Gastroesophageal sphincter (tissue), 4 donors: ENCODE measurements at regions not wholly inside any gene's neighbourhood (a gene's known extent, or its start where the extent isn't known, plus 50 kb on each side); places are given as distances from the start of the nearest gene placed in this dataset.

Source experiments
- ATAC-seq: fragments of 150-250 bp; one replicate; pipeline ENCODE4 v1.9.1; 2016; ENCODE audit warnings: mild to moderate bottlenecking, moderate library complexity
- H3K27ac ChIP-seq, 4 donors: fragments of 200-600 bp; sonication (generic) in 3 of 4; 1 replicate in 3 of 4; 2 replicates in 1 of 4; pipeline ENCODE4 v1.5.1; 2016 to 2019
- H3K27me3 ChIP-seq: fragments of 200-600 bp; sonication (generic); one replicate; pipeline ENCODE4 v1.5.1; 2019
- H3K36me3 ChIP-seq, 2 donors: fragments of 200-600 bp; sonication (generic); one replicate each; pipeline ENCODE4 v1.5.1; 2019; ENCODE audit warnings: control low read depth in 1 of 2
- H3K4me1 ChIP-seq, 3 donors: fragments of 200-600 bp; sonication (generic); 1 replicate in 2 of 3; 2 replicates in 1 of 3; pipeline ENCODE4 v1.5.1; 2016 to 2019; ENCODE audit warnings: control low read depth in 2 of 3
- H3K4me3 ChIP-seq, 2 donors: fragments of 200-600 bp; sonication (generic); one replicate each; pipeline ENCODE4 v1.5.1; 2019; ENCODE audit warnings: mild to moderate bottlenecking in 1 of 2, moderate library complexity in 1 of 2
- H3K9me3 ChIP-seq, 3 donors: fragments of 200-600 bp; sonication (generic); one replicate each; pipeline ENCODE4 v1.5.1; 2017 to 2019; ENCODE audit warnings: control low read depth in 2 of 3
- CTCF ChIP-seq, 4 experiments: fragments of 200-600 bp in 2 of 4; fragments of 450-650 bp in 2 of 4; sonication (generic) in 1 of 4; IDR thresholded peaks; one replicate each; pipeline ENCODE4 v1.5.1; 2017 to 2019; ENCODE audit warnings: antibody characterized with exemption in 4 of 4, mild to moderate bottlenecking in 2 of 4, moderate library complexity in 2 of 4
- EP300 ChIP-seq: sonication (generic); formaldehyde crosslinking; IDR thresholded peaks from one replicate; pipeline ENCODE4 v1.6.1; 2017; ENCODE audit warnings: antibody characterized with exemption, mild to moderate bottlenecking
- POLR2A ChIP-seq, 2 donors: fragments of 450-650 bp; IDR thresholded peaks; one replicate each; pipeline ENCODE4 v1.6.1; 2017; ENCODE audit warnings: antibody characterized with exemption in 2 of 2, mild to moderate bottlenecking in 2 of 2, moderate library complexity in 1 of 2
- POLR2AphosphoS5 ChIP-seq: sonication (generic); formaldehyde crosslinking; IDR thresholded peaks from one replicate; pipeline ENCODE4 v1.6.1; 2017; ENCODE audit warnings: antibody characterized with exemption
- WGBS, 2 donors: methylation state at CpG; one replicate each; pipeline ENCODE4 v1.1.5; 2018; ENCODE audit warnings: low coverage in 1 of 2; 5-methylcytosine and 5-hydroxymethylcytosine counted together

- Histone ChIP-seq H3K27me3 (peaks cover 58% of the 10 kb centered on the region), H3K9me3 (peaks cover 0 to 6% (median 0%) of the 10 kb centered on the region in 3 donors), H3K36me3 (no peaks in the 10 kb centered on the region), H3K4me3 (no peak overlapping the region), H3K27ac (no peak overlapping the region), H3K4me1 (no peaks in the 10 kb centered on the region)
- 50 to 60% methylated on average over 1 to 14 of the region's 14 CpGs for WGBS, 2 donors
- no peak for ATAC-seq
- TF ChIP-seq POLR2AphosphoS5 (no peak), CTCF (IDR thresholded peaks at IDR 0.05) (no peak), POLR2A (IDR thresholded peaks at IDR 0.05) (no peak), EP300 (no peak)
Measured at GRCh38 chr1:5522531-5523145, 469.6 kb downstream of the NPHP4 start.

- H3K27ac ChIP-seq, result no peak overlapping the region
- H3K36me3 ChIP-seq, result no peaks in the 10 kb centered on the region
- H3K4me3 ChIP-seq, result no peak overlapping the region
- H3K4me1 ChIP-seq, result peaks cover 0 to under 1% (median 0%) of the 10 kb centered on the region in 3 donors
- H3K27me3 ChIP-seq, result peaks cover 40% of the 10 kb centered on the region
- WGBS, 2 donors, result 68 to 79% methylated on average over 6 to 7 of the region's 10 CpGs
- peaks cover 0 to 6% (median 0%) of the 10 kb centered on the region in 3 donors for H3K9me3 ChIP-seq
- no peak for TF ChIP-seq EP300
- no peak for TF ChIP-seq CTCF (IDR thresholded peaks at IDR 0.05)
- no peak for TF ChIP-seq POLR2A (IDR thresholded peaks at IDR 0.05)
- no peak for TF ChIP-seq POLR2AphosphoS5
- ATAC-seq, result no peak
Measured at GRCh38 chr1:5519366-5520135, 472.7 kb downstream of the NPHP4 start.

- no peak for ATAC-seq
- 72 to 83% methylated on average over 2 of the region's 10 CpGs for WGBS, 2 donors
- no peak for TF ChIP-seq POLR2A (IDR thresholded peaks at IDR 0.05)
- TF ChIP-seq EP300, result no peak
- TF ChIP-seq CTCF (IDR thresholded peaks at IDR 0.05), result no peak
- TF ChIP-seq POLR2AphosphoS5, result no peak
- no peak overlapping the region for H3K4me3 ChIP-seq
- no peak overlapping the region for H3K27ac ChIP-seq
- no peaks in the 10 kb centered on the region for H3K9me3 ChIP-seq
- peaks cover 0 to 9% (median 0%) of the 10 kb centered on the region in 3 donors for H3K4me1 ChIP-seq
- H3K36me3 ChIP-seq, result no peaks in the 10 kb centered on the region
- peaks cover 30% of the 10 kb centered on the region for H3K27me3 ChIP-seq
Measured at GRCh38 chr1:5516756-5517155, 475.5 kb downstream of the NPHP4 start.

- 52 to 79% methylated on average over 2 to 3 of the region's 6 CpGs for WGBS, 2 donors
- H3K27me3 ChIP-seq, result peaks cover 41% of the 10 kb centered on the region
- TF ChIP-seq EP300 (no peak), POLR2A (IDR thresholded peaks at IDR 0.05) (no peak), CTCF (IDR thresholded peaks at IDR 0.05) (no peak), POLR2AphosphoS5 (no peak)
- ATAC-seq, result no peak
- peaks cover 0 to 9% (median 0%) of the 10 kb centered on the region in 3 donors for H3K4me1 ChIP-seq
- no peaks in the 10 kb centered on the region for H3K9me3 ChIP-seq
- H3K27ac ChIP-seq, result no peak overlapping the region
- no peaks in the 10 kb centered on the region for H3K36me3 ChIP-seq
- H3K4me3 ChIP-seq, result no peak overlapping the region
Measured at GRCh38 chr1:5515501-5515900, 476.7 kb downstream of the NPHP4 start.
